ENCODE measurements at regions not wholly inside any gene's neighbourhood (a gene's known extent, or its start where the extent isn't known, plus 50 kb on each side); places are given as distances from the start of the nearest gene placed in this dataset.

DNA sequence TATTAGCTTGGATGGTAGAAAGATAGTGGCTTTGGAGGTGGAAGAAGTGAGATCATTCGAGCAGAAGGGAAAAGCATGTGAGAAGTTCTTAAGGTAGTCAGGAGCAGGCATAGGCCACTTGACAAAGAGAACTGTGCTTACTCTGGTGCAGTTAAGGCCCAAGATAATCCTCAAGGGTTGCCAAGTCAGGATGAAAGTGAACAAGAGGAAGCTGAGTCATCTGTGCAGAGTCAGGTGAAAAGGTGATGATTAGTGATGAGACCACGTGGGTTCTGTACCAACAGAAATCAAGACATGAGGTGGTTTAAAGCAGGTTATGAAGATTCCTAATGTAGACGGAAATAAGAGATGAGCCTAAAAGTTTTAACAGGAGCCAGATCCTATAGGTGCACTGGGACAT lies 369.8 kb downstream of the DTHD1 start:
- TF ChIP-seq CTCF (IDR thresholded peaks at IDR 0.05; ENCODE audit: low read depth, low read length, poor library complexity, severe bottlenecking) (no peak), EZH2phosphoT487 (IDR thresholded peaks at IDR 0.05; ENCODE audit: borderline replicate concordance, low read length) (no peak)
